EH (cell line): ENCODE measurements at regions not wholly inside any gene's neighbourhood (a gene's known extent, or its start where the extent isn't known, plus 50 kb on each side); places are given as distances from the start of the nearest gene placed in this dataset.

Experiments
- DNase-seq: peaks from one replicate; pipeline ENCODE4 v3.0.0-alpha.2; 2015; ENCODE audit warnings: low read depth

GRCh38 chr5:164861610-164862009 is 1356.2 kb downstream of the MAT2B start:
- no peak for DNase-seq

GRCh38 chr5:164868761-164869160 is 1363.3 kb downstream of the MAT2B start:
- DNase-seq = no peak

DNA sequence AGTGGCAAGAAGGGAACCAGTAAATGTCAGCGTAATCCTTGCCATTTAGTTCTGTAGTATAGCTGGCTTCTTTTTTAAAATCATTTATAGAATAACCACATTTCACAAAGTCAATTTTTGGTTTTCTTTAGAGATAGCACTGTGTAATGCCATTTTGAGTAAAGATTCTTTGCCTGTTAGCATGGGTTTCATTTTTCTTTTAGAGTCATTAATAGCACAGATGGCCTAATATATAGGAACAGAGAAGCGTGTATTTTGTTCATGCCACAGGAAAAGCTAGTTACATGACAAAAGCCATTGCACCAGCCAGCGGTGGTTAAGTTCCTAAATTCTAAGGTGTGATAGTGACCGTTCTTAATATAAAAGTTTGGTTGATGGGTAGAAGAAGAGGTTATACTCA is 1363.9 kb downstream of the MAT2B start:
- DNase-seq = no peak

- no peak for DNase-seq
Observed at GRCh38 chr5:164876793-164877192, 1371.4 kb downstream of the MAT2B start.

- no peak for DNase-seq
Observed at GRCh38 chr5:164881442-164881841, 1376.0 kb downstream of the MAT2B start.

DNA sequence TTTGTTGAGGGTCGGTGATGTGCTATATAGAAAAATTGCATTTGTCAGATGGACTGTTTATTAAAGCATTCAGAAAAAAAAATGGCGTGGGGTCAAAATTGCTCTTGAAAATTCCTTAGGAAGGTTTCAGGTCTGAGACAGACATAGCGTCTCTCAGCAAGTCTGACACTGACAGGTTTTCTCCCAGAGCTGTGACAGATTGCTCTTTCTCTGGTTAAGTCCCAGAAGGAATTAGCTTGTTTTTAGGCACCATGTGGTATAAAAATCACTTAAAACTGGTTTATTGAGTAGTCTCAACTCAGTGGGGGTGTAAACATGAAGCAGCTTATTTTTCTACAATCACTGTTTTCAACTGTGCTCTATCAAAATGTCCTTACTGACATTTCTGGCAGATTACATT is 1379.8 kb downstream of the MAT2B start:
- no peak for DNase-seq

- no peak for DNase-seq
Observed at GRCh38 chr5:164893071-164893470, 1387.7 kb downstream of the MAT2B start.

GRCh38 chr5:164898705-164899104 is 1393.3 kb downstream of the MAT2B start:
- DNase-seq = no peak

DNA sequence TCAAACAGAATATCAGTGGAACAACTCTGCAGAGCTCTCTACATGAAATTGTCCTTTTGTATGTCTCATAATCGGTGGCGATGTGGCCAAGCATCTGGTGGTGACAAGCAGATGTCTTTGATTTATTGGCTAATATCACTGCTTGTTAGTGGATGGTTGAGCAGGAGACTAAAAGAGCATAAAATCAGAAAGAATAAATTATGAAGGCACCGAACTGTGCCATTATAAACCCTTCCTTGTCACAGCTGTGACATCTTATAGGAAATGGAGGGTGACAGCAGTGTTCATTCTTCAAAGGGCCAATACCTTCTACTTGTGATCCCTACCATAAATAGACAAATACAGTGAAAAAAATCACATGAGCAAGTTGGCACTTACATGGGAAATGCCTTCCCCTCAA is 1404.3 kb downstream of the MAT2B start:
- no peak for DNase-seq

DNA sequence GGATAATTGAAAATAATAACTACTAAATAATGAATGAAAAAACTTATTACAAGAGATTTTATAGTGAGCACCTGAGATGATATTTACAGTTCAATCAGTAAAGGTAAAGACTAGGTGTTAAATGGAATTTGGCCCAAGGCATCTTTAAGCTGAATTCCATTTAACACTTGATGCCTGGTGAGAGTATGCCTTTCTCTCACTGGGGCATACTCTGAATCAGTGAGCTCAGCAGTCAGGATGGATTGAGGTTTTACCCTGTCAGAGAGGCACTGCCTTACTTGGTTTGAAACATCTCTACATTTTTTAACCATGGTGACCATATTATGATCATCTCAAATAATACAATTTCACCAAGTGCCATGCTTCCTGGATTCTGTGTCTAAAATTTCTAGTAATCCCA is 1416.3 kb downstream of the MAT2B start:
- no peak for DNase-seq

- DNase-seq = no peak
Observed at GRCh38 chr5:164934039-164934438, 1428.6 kb downstream of the MAT2B start.

DNA sequence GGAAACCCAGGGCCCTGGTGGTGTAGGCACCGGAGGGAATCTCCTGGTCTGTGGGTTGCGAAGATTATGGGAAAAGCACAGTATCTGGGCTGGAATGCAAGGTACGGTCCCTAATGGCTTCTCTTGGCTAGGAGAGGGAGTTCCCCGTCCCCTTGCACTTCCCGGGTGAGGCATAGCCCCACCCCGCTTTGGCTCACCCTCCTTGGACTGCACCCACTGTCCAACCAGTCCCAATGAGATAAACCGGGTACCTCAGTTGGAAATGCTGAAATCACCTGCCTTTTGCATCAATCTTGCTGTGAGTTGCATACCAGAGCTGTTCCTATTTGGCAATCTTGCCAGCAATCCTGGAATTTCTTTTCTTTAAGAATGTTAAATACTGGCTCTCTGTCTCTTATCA is 1429.1 kb downstream of the MAT2B start:
- DNase-seq = no peak

- no peak for DNase-seq
Observed at GRCh38 chr5:164941132-164941531, 1435.7 kb downstream of the MAT2B start.

DNA sequence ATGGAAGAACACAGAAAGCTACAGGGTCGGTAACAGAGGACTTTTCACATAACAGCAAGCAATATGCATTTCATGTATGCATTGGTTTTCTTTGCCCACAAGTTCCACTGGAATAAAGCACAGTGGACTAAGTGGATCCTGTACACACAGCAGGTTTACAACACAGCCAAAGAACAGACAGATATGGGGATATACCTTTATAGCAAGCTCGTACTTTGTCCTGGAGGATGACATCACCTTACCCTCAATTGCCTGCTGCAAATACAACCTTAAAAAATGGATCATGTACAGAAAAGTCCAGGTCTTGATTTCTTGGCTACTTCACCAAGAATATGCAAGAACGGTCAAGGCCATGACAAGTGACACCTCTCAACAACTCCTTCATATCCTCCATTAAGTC is 1445.5 kb downstream of the MAT2B start:
- no peak for DNase-seq

- DNase-seq = no peak
Observed at GRCh38 chr5:164951570-164951969, 1446.2 kb downstream of the MAT2B start.

GRCh38 chr5:164958688-164959087 is 1453.3 kb downstream of the MAT2B start:
- DNase-seq = no peak

GRCh38 chr5:164959761-164960160 is 1454.3 kb downstream of the MAT2B start:
- DNase-seq = no peak

GRCh38 chr5:164962329-164962961 is 1457.0 kb downstream of the MAT2B start:
- DNase-seq = no peak

DNA sequence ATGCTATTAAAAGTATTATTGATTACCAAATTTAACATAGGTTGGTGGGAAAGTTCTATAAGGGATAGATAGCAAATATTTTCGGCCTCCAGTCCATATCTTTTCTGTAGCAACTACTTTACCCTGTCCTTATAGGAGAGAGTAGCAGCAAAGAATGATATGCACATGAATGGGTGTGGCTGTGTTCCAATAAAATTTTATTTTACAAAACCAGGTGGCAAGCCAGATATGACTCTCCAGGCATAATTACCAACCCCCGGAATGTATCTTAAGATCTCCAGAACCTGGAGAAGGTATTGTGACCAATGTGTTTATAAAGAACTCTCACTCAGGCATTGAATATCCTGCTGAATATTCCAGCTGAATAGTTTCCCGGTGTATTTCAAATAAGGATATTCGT is 1461.2 kb downstream of the MAT2B start:
- DNase-seq = no peak

GRCh38 chr5:164967354-164967753 is 1461.9 kb downstream of the MAT2B start:
- no peak for DNase-seq

DNA sequence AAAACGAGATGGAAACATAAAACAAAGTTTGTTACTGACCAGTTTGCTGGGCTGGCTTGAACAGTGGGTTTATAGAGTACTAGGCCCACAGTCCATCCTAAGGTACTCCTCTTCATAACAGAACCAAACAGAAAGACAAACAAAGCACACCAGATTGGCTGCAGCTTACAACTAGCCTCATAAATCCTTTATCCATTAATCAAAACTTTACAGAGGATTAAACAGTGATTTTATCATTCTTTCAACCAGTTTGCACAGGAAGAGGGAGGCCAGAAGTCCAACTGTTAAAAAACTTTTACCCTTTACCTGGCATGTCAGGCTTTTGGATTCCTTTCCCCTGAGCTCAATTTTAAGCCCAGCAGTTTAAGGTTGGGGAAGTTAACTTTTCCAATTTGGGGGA is 1467.6 kb downstream of the MAT2B start:
- DNase-seq = no peak

DNA sequence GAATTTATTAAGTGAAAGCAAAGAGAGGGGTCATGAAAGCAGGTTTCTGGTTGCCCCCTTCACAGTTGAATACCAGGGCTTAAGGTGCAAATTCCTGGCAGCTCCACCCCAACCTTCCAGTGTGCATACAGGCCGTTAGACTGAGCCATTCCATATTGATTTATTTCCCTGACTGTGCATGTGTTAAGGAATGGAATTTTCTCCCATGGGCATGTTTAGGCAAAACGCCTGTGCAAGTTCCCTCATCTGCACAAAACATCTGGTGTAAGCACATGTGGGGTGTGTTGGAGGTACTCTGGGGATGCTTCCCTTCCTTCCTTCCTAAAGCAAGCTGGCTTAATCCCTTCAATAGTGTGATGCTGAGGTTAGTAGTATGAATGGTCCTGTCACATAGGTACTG is 1470.6 kb downstream of the MAT2B start:
- DNase-seq = no peak

GRCh38 chr5:164980480-164980879 is 1475.1 kb downstream of the MAT2B start:
- no peak for DNase-seq

- DNase-seq = no peak
Observed at GRCh38 chr5:164998142-164998541, 1492.7 kb downstream of the MAT2B start.

DNA sequence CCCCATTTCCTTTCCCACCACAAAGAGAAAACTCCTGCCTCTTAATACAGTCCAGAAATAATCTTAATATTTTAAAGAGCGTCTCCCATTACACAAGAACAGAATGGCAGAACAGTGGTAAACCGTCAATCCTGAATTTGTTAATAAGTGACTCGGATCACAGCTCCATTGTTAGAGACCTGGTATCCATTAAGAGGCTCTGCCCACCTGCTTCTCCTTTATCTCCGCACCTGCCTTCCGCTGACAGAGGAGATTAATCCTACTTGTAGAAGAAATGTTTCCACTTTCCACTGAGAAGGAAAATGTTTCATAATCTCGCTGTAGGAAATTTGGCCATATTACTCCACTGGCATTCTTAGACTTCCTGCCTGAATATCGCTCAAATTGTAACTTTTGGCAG is 1493.2 kb downstream of the MAT2B start:
- DNase-seq = no peak
